ENCODE measurements at regions not wholly inside any gene's neighbourhood (a gene's known extent, or its start where the extent isn't known, plus 50 kb on each side); places are given as distances from the start of the nearest gene placed in this dataset.

GRCh38 chr19:33883859-33884519, 87.3 kb downstream of the KCTD15 start (continued):
- TF ChIP-seq ZBTB21 (CRISPR knock-in tag; IDR thresholded peaks at IDR 0.05; ENCODE audit: borderline replicate concordance) (0 out of 2 replicates have a peak, but pooled peaks have one; percentile 4), ZNF396 (CRISPR knock-in tag; IDR thresholded peaks at IDR 0.05; ENCODE audit: borderline replicate concordance) (no peak), ZNF281 (CRISPR knock-in tag; IDR thresholded peaks at IDR 0.05) (no peak), TEAD1 (CRISPR knock-in tag; IDR thresholded peaks at IDR 0.05) (0 out of 2 replicates have a peak, but pooled peaks have one; percentile 13), ZBTB43 (CRISPR knock-in tag; IDR thresholded peaks at IDR 0.05) (no peak), FOXK1 (CRISPR knock-in tag; IDR thresholded peaks at IDR 0.05) (0 out of 2 replicates have a peak, but pooled peaks have one; percentile 67), NR3C1 (CRISPR knock-in tag; conservative IDR thresholded peaks at IDR 0.05; ENCODE audit: low read depth) (no peak)

- H3K27ac Mint-ChIP-seq: peak overlapping the region; percentile 82
- POLR2A ChIA-PET: interaction anchor here (1.0 to 1.8 kb wide), 2 partner anchors 21 to 249 kb away, joined by 3 to 7 read pairs; no protein-coding TSS in a partner anchor
- no peaks in the 10 kb centered on the region for H3K27me3 Mint-ChIP-seq (ENCODE audit: low read depth)
- H3K36me3 Mint-ChIP-seq: no peaks in the 10 kb centered on the region
- peaks cover 45% of the 10 kb centered on the region for H3K4me1 Mint-ChIP-seq
- H3K9me3 Mint-ChIP-seq: no peaks in the 10 kb centered on the region
- ATAC-seq: no peak
- CTCF ChIA-PET: interaction anchor here (1.8 kb wide), 1 partner anchor 113 kb away, joined by 4 read pairs; no protein-coding TSS in a partner anchor
- H3K4me3 Mint-ChIP-seq: no peak overlapping the region
- no peak for DNase-seq (ENCODE audit: low spot score)
- TF ChIP-seq ZNF121 (CRISPR knock-in tag; IDR thresholded peaks at IDR 0.05): no peak
- TF ChIP-seq ATF1 (CRISPR knock-in tag; IDR thresholded peaks at IDR 0.05): no peak
- no peak for TF ChIP-seq ELF4 (CRISPR knock-in tag; IDR thresholded peaks at IDR 0.05; ENCODE audit: low read depth)
- no peak for TF ChIP-seq ATF2 (CRISPR knock-in tag; IDR thresholded peaks at IDR 0.05; ENCODE audit: borderline replicate concordance, low read depth)
- TF ChIP-seq ZNF512 (CRISPR knock-in tag; IDR thresholded peaks at IDR 0.05; ENCODE audit: borderline replicate concordance): no peak
- no peak for TF ChIP-seq SOX15 (CRISPR knock-in tag; IDR thresholded peaks at IDR 0.05)
- no peak for TF ChIP-seq E2F1 (CRISPR knock-in tag; IDR thresholded peaks at IDR 0.05)
- no peak for TF ChIP-seq GRHL2 (CRISPR knock-in tag; IDR thresholded peaks at IDR 0.05; ENCODE audit: insufficient replicate concordance, severe bottlenecking)
- TF ChIP-seq MLX (CRISPR knock-in tag; IDR thresholded peaks at IDR 0.05): no peak
- no peak for TF ChIP-seq NFYB (CRISPR knock-in tag; conservative IDR thresholded peaks at IDR 0.05; ENCODE audit: low read depth)
- TF ChIP-seq USF2 (CRISPR knock-in tag; IDR thresholded peaks at IDR 0.05): no peak
- no peak for TF ChIP-seq E2F5 (CRISPR knock-in tag; IDR thresholded peaks at IDR 0.05)
- TF ChIP-seq PRDM15 (CRISPR knock-in tag; IDR thresholded peaks at IDR 0.05): no peak
- no peak for TF ChIP-seq NR3C1 (CRISPR knock-in tag; conservative IDR thresholded peaks at IDR 0.05; ENCODE audit: low read depth)
Measured at GRCh38 chr19:33885236-33885635, 88.6 kb downstream of the KCTD15 start.
